BE2C (cell line): ENCODE measurements at regions not wholly inside any gene's neighbourhood (a gene's known extent, or its start where the extent isn't known, plus 50 kb on each side); places are given as distances from the start of the nearest gene placed in this dataset.
A peak's percentile ranks its signal among the peaks of the same experiment; 100 is the strongest.

Experiments used
- DNase-seq: peaks from one replicate; pipeline ENCODE4 v3.0.0-alpha.2; 2020
- H3K27me3 ChIP-seq: fragments of 250-450 bp; sonication (Bioruptor Pico); 2 replicates; pipeline ENCODE4 v1.5.1; 2020; ENCODE audit warnings: mild to moderate bottlenecking
- H3K36me3 ChIP-seq: fragments of 250-450 bp; sonication (Bioruptor Pico); 2 replicates; pipeline ENCODE4 v1.5.1; 2020; ENCODE audit warnings: mild to moderate bottlenecking
- H3K4me1 ChIP-seq: fragments of 250-450 bp; sonication (Bioruptor Pico); 2 replicates; pipeline ENCODE4 v1.5.1; 2020
- H3K4me3 ChIP-seq: 2 replicates; pipeline ENCODE4 v1.5.1; 2011; ENCODE audit warnings: low read depth, low read length
- H3K9me3 ChIP-seq: fragments of 250-450 bp; sonication (Bioruptor Pico); 2 replicates; pipeline ENCODE4 v1.5.1; 2020
- TF ChIP-seq, protein P1 (sequence below): IDR thresholded peaks from 2 replicates; pipeline ENCODE4 v1.5.1; 2012; ENCODE audit warnings: mild to moderate bottlenecking, low read depth, low read length

DNA sequence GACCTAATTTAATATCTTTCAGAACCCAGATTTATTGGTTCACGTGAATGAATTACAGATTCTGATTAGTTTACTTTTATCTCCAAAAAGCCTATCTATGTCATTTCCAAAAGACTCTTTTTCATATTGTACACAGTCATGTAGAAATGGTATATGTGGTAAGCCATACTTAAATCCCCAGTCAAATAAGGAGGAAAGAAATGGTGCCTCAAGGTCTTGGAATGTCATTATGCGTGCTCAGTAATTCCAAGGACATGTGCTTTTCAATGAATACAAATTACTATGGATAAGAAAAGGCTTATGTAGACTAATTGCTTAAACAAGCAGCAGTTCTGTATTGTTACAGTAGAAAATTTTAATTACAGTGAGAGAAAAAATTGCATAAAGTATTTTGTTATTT is 64.1 kb upstream of the TYRP1 start:
- Histone ChIP-seq H3K9me3 (no peaks in the 10 kb centered on the region), H3K4me1 (no peaks in the 10 kb centered on the region), H3K4me3 (no peak overlapping the region), H3K27me3 (peaks cover 5% of the 10 kb centered on the region; the same call in 1 of the 2 replicates), H3K36me3 (no peaks in the 10 kb centered on the region)
- no peak for DNase-seq
- TF ChIP-seq, protein P1, sequence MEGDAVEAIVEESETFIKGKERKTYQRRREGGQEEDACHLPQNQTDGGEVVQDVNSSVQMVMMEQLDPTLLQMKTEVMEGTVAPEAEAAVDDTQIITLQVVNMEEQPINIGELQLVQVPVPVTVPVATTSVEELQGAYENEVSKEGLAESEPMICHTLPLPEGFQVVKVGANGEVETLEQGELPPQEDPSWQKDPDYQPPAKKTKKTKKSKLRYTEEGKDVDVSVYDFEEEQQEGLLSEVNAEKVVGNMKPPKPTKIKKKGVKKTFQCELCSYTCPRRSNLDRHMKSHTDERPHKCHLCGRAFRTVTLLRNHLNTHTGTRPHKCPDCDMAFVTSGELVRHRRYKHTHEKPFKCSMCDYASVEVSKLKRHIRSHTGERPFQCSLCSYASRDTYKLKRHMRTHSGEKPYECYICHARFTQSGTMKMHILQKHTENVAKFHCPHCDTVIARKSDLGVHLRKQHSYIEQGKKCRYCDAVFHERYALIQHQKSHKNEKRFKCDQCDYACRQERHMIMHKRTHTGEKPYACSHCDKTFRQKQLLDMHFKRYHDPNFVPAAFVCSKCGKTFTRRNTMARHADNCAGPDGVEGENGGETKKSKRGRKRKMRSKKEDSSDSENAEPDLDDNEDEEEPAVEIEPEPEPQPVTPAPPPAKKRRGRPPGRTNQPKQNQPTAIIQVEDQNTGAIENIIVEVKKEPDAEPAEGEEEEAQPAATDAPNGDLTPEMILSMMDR: no peak

DNA sequence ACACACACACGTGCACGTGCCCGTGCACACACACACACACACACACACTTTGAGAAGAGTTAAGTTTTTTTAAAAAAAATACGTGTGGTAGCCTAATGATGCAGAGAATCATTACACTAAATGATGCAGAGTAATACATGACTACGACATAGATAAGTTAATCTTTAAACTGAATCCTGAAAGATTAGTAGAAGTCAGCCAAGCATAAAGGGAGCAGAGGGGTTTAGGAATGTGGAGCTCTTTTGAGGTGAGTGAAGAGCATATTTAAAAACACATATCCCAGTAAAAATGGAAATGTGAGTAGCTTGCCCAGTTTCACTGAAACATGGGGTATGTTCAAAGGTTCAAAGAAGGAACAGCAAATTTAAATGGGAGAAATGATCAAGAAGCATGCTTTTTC is 61.3 kb upstream of the TYRP1 start:
- H3K4me1 ChIP-seq: no peaks in the 10 kb centered on the region
- TF ChIP-seq, protein P1: no peak
- peaks cover 18% of the 10 kb centered on the region for H3K27me3 ChIP-seq
- no peak overlapping the region for H3K4me3 ChIP-seq
- H3K36me3 ChIP-seq: no peaks in the 10 kb centered on the region
- DNase-seq: no peak
- no peaks in the 10 kb centered on the region for H3K9me3 ChIP-seq

DNA sequence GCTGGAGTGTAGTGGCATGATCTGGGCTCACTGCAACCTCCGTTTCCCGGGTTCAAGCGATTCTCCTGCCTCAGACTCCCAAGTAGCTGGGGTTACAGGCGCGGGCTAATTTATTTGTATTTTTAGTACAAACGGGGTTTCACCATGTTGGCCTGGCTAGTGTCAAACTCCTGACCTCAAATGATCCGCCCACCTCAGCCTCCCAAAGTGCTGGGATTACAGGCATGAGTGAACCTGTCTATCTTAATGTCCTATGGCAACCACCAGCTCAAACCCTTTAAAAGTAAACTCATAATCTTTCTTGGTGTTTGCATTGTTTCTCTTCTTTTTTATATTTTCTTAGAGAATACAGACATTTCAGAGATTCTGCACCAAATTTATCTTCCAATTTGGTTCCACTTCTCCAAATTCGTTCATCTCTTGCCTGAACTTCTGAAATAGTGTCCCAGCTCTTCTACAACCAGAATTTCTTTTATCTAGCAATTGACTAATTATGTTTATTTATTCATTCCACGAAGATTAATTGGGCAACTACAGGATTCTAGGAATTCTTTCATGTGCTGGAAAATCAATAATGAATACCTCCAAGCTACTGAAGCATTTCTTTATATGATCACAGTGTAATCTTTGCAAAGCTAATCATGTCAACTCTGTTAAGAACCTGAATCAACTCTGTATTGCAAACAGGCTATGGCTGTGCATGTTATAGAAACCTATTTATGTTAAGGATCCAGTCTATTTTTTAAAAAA is 60.0 kb upstream of the TYRP1 start:
- Histone ChIP-seq H3K4me3 (no peak overlapping the region), H3K4me1 (no peaks in the 10 kb centered on the region)
- TF ChIP-seq, protein P1: no peak

DNA sequence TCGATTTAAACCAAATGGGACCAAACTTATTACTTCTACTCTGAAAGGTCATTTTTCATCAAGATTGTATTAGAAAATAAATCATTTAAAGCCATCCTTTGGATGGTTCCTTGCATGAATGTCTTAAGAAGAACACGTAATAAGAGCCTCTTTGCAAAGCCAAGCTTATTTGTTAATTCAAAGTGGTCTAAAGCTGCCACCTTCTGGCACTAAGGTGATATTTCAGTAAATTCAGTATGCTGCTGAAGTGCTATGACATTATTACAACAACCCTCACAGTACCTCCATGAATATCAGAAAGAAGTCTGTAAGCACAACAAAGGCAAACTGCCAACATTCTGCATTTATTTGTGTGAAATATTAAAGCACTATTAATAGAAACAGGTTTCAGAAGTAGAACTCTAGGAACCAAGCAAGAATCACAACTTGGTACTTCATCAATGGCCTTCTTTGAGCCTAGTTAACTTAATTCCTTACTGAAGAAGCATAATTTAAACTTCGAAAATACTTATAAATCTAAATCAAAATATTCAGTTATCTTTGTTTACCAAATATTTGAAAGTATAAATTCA is 53.1 kb upstream of the TYRP1 start:
- no peaks in the 10 kb centered on the region for H3K36me3 ChIP-seq
- no peaks in the 10 kb centered on the region for H3K9me3 ChIP-seq
- TF ChIP-seq, protein P1: peak; percentile 72
- DNase-seq: no peak
- peaks cover 12% of the 10 kb centered on the region for H3K27me3 ChIP-seq
- H3K4me1 ChIP-seq: no peaks in the 10 kb centered on the region
- no peak overlapping the region for H3K4me3 ChIP-seq

More for the DNA sequence above, 60.0 kb upstream of the TYRP1 start:
- no peak for DNase-seq
- H3K9me3 ChIP-seq: no peaks in the 10 kb centered on the region
- H3K36me3 ChIP-seq: no peaks in the 10 kb centered on the region
- peaks cover 22% of the 10 kb centered on the region for H3K27me3 ChIP-seq

DNA sequence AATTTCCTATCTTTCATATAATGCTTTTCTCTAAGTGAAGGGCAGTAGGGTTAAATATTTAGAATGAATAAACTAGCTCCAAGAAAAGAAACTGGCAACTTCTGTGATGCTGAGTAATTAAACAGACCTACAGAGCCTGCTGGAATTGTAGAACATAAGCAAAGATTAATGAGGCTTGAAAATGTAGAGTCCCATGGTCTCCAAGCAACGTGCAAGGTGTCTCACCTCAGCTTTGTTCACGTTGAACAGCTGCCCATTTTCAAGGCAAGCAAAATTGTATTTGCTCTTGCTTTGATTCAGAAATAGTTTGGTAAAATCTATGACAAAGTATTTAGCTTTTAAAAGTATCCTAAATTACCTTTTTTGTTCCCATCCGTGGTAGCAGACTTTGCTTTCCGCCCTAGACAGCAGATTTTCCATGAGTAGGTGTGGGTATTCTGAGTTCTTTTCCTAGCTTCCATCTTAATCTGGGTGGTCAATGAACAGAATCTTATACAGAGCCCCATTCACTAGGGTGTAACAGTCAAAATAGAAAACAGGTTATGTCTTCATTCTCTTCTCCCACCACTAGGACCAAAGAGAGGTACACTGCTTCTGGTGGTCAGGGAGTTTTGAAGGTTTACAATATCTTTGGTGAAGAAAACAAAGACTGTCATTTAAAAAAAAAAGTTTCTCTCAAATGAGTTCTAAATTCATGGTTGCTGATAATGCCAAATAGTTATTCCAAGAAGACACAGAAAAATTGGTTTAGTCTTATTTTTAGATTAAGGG is 52.1 kb upstream of the TYRP1 start:
- DNase-seq: no peak
- Histone ChIP-seq H3K27me3 (peaks cover 4% of the 10 kb centered on the region; the same call in 1 of the 2 replicates), H3K4me1 (no peaks in the 10 kb centered on the region), H3K4me3 (no peak overlapping the region), H3K36me3 (no peaks in the 10 kb centered on the region), H3K9me3 (no peaks in the 10 kb centered on the region)
- TF ChIP-seq, protein P1: peak; percentile 23
